Tibial nerve (tissue), 4 donors: ENCODE measurements at regions not wholly inside any gene's neighbourhood (a gene's known extent, or its start where the extent isn't known, plus 50 kb on each side); places are given as distances from the start of the nearest gene placed in this dataset.

Experiments used
- EP300 ChIP-seq, 2 donors: sonication (generic); formaldehyde crosslinking; IDR thresholded peaks; one replicate each; pipeline ENCODE4 v1.6.1; 2017; ENCODE audit warnings: antibody characterized with exemption in 2 of 2, mild to moderate bottlenecking in 1 of 2
- POLR2A ChIP-seq, 2 donors: fragments of 450-650 bp; IDR thresholded peaks; one replicate each; pipeline ENCODE4 v1.6.1; 2017; ENCODE audit warnings: antibody characterized with exemption in 2 of 2, mild to moderate bottlenecking in 2 of 2, moderate library complexity in 2 of 2
- TF ChIP-seq, protein P1 (sequence below), 5 experiments: fragments of 200-600 bp in 3 of 5; fragments of 450-650 bp in 2 of 5; sonication (generic) in 3 of 5; IDR thresholded peaks; one replicate each; pipeline ENCODE4 v1.5.1; 2016 to 2019; ENCODE audit warnings: antibody characterized with exemption in 5 of 5, mild to moderate bottlenecking in 3 of 5, moderate library complexity in 2 of 5

DNA sequence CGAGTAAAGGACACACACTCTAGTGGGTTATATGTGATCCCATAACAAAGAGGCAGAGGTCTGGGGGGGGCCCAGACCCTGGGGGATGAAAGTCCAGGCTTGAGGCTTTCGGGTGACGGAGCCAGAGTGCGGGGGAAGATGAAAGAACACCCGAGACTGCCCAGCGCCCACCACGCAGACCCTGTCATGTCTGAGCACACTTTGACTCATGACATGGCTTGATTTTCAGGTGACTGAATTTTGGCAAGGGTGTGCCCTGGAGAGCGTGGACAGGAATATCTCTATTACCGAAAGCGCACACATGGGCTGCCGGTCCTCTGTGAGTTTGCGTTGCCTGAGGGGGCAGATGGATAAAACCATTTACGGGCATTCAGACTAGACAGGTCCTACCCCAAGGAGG is 192.0 kb upstream of the SOX1 start:
- TF ChIP-seq, protein P1, sequence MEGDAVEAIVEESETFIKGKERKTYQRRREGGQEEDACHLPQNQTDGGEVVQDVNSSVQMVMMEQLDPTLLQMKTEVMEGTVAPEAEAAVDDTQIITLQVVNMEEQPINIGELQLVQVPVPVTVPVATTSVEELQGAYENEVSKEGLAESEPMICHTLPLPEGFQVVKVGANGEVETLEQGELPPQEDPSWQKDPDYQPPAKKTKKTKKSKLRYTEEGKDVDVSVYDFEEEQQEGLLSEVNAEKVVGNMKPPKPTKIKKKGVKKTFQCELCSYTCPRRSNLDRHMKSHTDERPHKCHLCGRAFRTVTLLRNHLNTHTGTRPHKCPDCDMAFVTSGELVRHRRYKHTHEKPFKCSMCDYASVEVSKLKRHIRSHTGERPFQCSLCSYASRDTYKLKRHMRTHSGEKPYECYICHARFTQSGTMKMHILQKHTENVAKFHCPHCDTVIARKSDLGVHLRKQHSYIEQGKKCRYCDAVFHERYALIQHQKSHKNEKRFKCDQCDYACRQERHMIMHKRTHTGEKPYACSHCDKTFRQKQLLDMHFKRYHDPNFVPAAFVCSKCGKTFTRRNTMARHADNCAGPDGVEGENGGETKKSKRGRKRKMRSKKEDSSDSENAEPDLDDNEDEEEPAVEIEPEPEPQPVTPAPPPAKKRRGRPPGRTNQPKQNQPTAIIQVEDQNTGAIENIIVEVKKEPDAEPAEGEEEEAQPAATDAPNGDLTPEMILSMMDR (IDR thresholded peaks at IDR 0.05): no peak
- TF ChIP-seq EP300 (IDR thresholded peaks at IDR 0.05) (no peak), POLR2A (IDR thresholded peaks at IDR 0.05) (no peak)
